Tibial nerve (tissue), 4 donors: ENCODE measurements at regions not wholly inside any gene's neighbourhood (a gene's known extent, or its start where the extent isn't known, plus 50 kb on each side); places are given as distances from the start of the nearest gene placed in this dataset.

Source experiments
- DNase-seq, 2 donors: peaks; one replicate each; pipeline ENCODE4 v3.0.0-alpha.2; 2019; ENCODE audit warnings: low spot score in 2 of 2
- H3K27ac ChIP-seq, 4 donors: fragments of 200-600 bp; sonication (generic) in 3 of 4; one replicate each; pipeline ENCODE4 v1.5.1; 2017 to 2019; ENCODE audit warnings: mild to moderate bottlenecking in 1 of 4
- H3K27me3 ChIP-seq, 2 donors: fragments of 200-600 bp; sonication (generic) in 1 of 2; one replicate each; pipeline versions ENCODE4 v1.5.1 to v1.6.0; 2017 to 2019
- H3K36me3 ChIP-seq, 3 donors: fragments of 200-600 bp; sonication (generic); one replicate each; pipeline ENCODE4 v1.5.1; 2018 to 2019
- H3K4me1 ChIP-seq, 4 donors: fragments of 200-600 bp; sonication (generic) in 3 of 4; one replicate each; pipeline ENCODE4 v1.5.1; 2017 to 2019
- H3K4me3 ChIP-seq, 4 donors: fragments of 200-600 bp; sonication (generic) in 3 of 4; one replicate each; pipeline ENCODE4 v1.5.1; 2017 to 2019; ENCODE audit warnings: mild to moderate bottlenecking in 1 of 4, moderate library complexity in 1 of 4
- H3K9me3 ChIP-seq, 4 donors: fragments of 200-600 bp; sonication (generic) in 3 of 4; one replicate each; pipeline ENCODE4 v1.5.1; 2017 to 2019
- CTCF ChIP-seq, 5 experiments: fragments of 200-600 bp in 3 of 5; fragments of 450-650 bp in 2 of 5; sonication (generic) in 3 of 5; IDR thresholded peaks; one replicate each; pipeline ENCODE4 v1.5.1; 2016 to 2019; ENCODE audit warnings: antibody characterized with exemption in 5 of 5, mild to moderate bottlenecking in 3 of 5, moderate library complexity in 2 of 5
- EP300 ChIP-seq, 2 donors: sonication (generic); formaldehyde crosslinking; IDR thresholded peaks; one replicate each; pipeline ENCODE4 v1.6.1; 2017; ENCODE audit warnings: antibody characterized with exemption in 2 of 2, mild to moderate bottlenecking in 1 of 2
- POLR2A ChIP-seq, 2 donors: fragments of 450-650 bp; IDR thresholded peaks; one replicate each; pipeline ENCODE4 v1.6.1; 2017; ENCODE audit warnings: antibody characterized with exemption in 2 of 2, mild to moderate bottlenecking in 2 of 2, moderate library complexity in 2 of 2
- WGBS, 2 donors: methylation state at CpG; one replicate each; pipeline ENCODE4 v1.1.5; 2018; 5-methylcytosine and 5-hydroxymethylcytosine counted together

- no peak for TF ChIP-seq EP300 (IDR thresholded peaks at IDR 0.05)
- no peak for TF ChIP-seq CTCF (IDR thresholded peaks at IDR 0.05)
- TF ChIP-seq POLR2A (IDR thresholded peaks at IDR 0.05) = no peak
- no peak overlapping the region for H3K4me3 ChIP-seq
- no peaks in the 10 kb centered on the region for H3K36me3 ChIP-seq
- no peaks in the 10 kb centered on the region for H3K27me3 ChIP-seq
- H3K9me3 ChIP-seq = no peaks in the 10 kb centered on the region
- no peaks in the 10 kb centered on the region for H3K4me1 ChIP-seq
- no peak for DNase-seq
- 41 to 43% methylated on average over 7 of the region's 7 CpGs for whole genome bisulfite sequencing, 2 donors
- H3K27ac ChIP-seq = no peak overlapping the region
Observed at GRCh38 chr17:71033336-71033735, 864.0 kb downstream of the KCNJ2 start.

DNA sequence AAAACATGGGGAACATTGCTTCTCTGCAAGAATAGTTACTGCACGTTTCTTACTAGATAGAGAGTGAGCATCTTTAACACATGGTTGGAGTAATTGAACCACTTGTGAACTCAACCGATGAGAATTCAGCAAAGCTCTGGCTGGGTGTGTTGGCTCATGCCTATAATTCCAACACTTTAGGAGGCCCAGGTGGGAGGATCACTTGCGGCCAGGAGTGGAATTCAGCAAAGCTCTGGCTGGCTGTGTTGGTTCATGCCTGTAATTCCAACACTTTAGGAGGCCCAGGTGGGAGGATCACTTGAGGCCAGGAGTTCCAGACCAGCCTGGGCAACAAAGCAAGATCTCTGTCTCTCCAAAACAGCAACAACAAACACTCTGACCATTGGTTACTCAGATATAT lies 865.9 kb downstream of the KCNJ2 start:
- TF ChIP-seq CTCF (IDR thresholded peaks at IDR 0.05) (no peak), EP300 (IDR thresholded peaks at IDR 0.05) (no peak), POLR2A (IDR thresholded peaks at IDR 0.05) (no peak)
- no peaks in the 10 kb centered on the region for H3K36me3 ChIP-seq
- H3K27me3 ChIP-seq = no peaks in the 10 kb centered on the region
- no peak overlapping the region for H3K4me3 ChIP-seq
- no peak overlapping the region for H3K27ac ChIP-seq
- H3K9me3 ChIP-seq = no peaks in the 10 kb centered on the region
- no peak for DNase-seq
- H3K4me1 ChIP-seq = no peaks in the 10 kb centered on the region
- WGBS, 2 donors = 81 to 86% methylated on average over 3 of the region's 3 CpGs

DNA sequence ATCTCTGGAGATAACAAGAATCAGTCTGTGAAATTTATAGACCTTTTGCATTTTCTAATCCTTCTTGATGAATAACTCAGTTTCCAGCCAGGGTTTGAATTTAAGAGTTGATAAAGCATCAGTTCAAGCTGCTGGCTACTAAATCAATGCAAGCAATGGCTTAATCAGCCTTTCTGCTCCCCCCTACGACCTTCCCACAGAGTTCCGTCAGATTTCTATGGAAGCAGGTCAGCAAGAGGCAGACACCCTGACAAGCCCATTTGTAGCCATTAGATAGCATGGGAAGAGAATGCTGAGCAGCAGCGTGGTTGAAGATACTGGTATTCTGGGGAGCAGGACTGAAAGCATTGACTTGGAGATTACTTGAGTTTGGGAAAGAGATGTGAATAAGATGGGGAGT lies 868.1 kb downstream of the KCNJ2 start:
- no peaks in the 10 kb centered on the region for H3K4me1 ChIP-seq
- no peak overlapping the region for H3K27ac ChIP-seq
- 44 to 45% methylated on average over 3 of the region's 3 CpGs for WGBS, 2 donors
- no peaks in the 10 kb centered on the region for H3K36me3 ChIP-seq
- no peak overlapping the region for H3K4me3 ChIP-seq
- H3K27me3 ChIP-seq = no peaks in the 10 kb centered on the region
- H3K9me3 ChIP-seq = no peaks in the 10 kb centered on the region
- DNase-seq = no peak
- TF ChIP-seq CTCF (IDR thresholded peaks at IDR 0.05) (no peak), POLR2A (IDR thresholded peaks at IDR 0.05) (no peak), EP300 (IDR thresholded peaks at IDR 0.05) (no peak)

GRCh38 chr17:71039391-71039790 lies 870.1 kb downstream of the KCNJ2 start:
- no peak for DNase-seq
- 77 to 84% methylated on average over 4 of the region's 4 CpGs for WGBS, 2 donors
- TF ChIP-seq EP300 (IDR thresholded peaks at IDR 0.05) (no peak), POLR2A (IDR thresholded peaks at IDR 0.05) (no peak), CTCF (IDR thresholded peaks at IDR 0.05) (no peak)
- no peaks in the 10 kb centered on the region for H3K36me3 ChIP-seq
- H3K27ac ChIP-seq = no peak overlapping the region
- H3K4me1 ChIP-seq = no peaks in the 10 kb centered on the region
- H3K4me3 ChIP-seq = no peak overlapping the region
- H3K27me3 ChIP-seq = no peaks in the 10 kb centered on the region
- no peaks in the 10 kb centered on the region for H3K9me3 ChIP-seq

GRCh38 chr17:71052971-71053370 lies 883.6 kb downstream of the KCNJ2 start:
- Histone ChIP-seq H3K27me3 (no peaks in the 10 kb centered on the region), H3K9me3 (peaks cover 0 to 4% (median 0%) of the 10 kb centered on the region in 4 donors), H3K4me3 (no peak overlapping the region), H3K4me1 (no peaks in the 10 kb centered on the region), H3K27ac (no peak overlapping the region), H3K36me3 (no peaks in the 10 kb centered on the region)
- WGBS, 2 donors = 76 to 87% methylated on average over 1 of the region's 1 CpG
- no peak for DNase-seq
- no peak for TF ChIP-seq POLR2A (IDR thresholded peaks at IDR 0.05)
- no peak for TF ChIP-seq CTCF (IDR thresholded peaks at IDR 0.05)
- no peak for TF ChIP-seq EP300 (IDR thresholded peaks at IDR 0.05)
